H1 (cell line): ENCODE measurements at regions not wholly inside any gene's neighbourhood (a gene's known extent, or its start where the extent isn't known, plus 50 kb on each side); places are given as distances from the start of the nearest gene placed in this dataset.

ENCODE experiments used
- POLR2A ChIP-seq, 2 experiments: IDR thresholded peaks; 1 replicate in 1 of 2; 2 replicates in 1 of 2; pipeline ENCODE4 v1.6.1; 2011; ENCODE audit warnings: low read depth in 2 of 2, low read length in 2 of 2, mild to moderate bottlenecking in 2 of 2; ENCODE audit errors: control extremely low read depth in 1 of 2
- TF ChIP-seq, protein P1 (sequence below), 3 experiments: IDR thresholded peaks; 1 replicate in 2 of 3; 2 replicates in 1 of 3; pipeline versions ENCODE4 v1.5.1 to v1.6.1; 2011; ENCODE audit warnings: low read length in 3 of 3, mild to moderate bottlenecking in 3 of 3, inconsistent platforms in 2 of 3, low read depth in 1 of 3, moderate library complexity in 1 of 3; ENCODE audit not compliant: insufficient read depth in 1 of 3; ENCODE audit errors: control extremely low read depth in 1 of 3

DNA sequence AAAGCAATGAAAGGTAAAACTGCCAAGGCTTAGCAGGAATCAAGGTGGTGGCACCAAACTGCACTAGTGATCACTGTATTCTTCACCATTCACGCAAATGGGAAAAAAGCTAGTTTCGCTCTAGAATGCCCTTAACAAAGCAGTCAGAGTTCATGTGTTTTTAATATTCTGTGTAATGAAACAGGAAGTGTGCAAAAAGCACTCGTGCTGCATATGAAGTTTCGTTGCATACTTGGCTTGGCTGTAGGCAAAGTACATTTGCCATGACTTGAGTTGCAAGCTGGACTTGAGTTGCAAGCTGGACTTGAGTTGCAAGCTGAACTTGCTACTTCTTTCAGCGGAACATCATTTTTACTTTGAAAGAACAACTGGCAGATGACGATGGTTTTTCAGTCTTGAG is 55.4 kb downstream of the FOXI1 start:
- TF ChIP-seq, protein P1, sequence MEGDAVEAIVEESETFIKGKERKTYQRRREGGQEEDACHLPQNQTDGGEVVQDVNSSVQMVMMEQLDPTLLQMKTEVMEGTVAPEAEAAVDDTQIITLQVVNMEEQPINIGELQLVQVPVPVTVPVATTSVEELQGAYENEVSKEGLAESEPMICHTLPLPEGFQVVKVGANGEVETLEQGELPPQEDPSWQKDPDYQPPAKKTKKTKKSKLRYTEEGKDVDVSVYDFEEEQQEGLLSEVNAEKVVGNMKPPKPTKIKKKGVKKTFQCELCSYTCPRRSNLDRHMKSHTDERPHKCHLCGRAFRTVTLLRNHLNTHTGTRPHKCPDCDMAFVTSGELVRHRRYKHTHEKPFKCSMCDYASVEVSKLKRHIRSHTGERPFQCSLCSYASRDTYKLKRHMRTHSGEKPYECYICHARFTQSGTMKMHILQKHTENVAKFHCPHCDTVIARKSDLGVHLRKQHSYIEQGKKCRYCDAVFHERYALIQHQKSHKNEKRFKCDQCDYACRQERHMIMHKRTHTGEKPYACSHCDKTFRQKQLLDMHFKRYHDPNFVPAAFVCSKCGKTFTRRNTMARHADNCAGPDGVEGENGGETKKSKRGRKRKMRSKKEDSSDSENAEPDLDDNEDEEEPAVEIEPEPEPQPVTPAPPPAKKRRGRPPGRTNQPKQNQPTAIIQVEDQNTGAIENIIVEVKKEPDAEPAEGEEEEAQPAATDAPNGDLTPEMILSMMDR (IDR thresholded peaks at IDR 0.05; ENCODE audit: control extremely low read depth in 1 of 3, insufficient read depth in 1 of 3, low read depth in 1 of 3, low read length in 3 of 3), result no peak
- TF ChIP-seq POLR2A (IDR thresholded peaks at IDR 0.05; ENCODE audit: control extremely low read depth in 1 of 2, low read depth in 2 of 2, low read length in 2 of 2), result no peak
